Activated CD8-positive, alpha-beta T cell treated with anti-CD3 and anti-CD28 coated beads for 36 hours (primary cell): ENCODE measurements at regions not wholly inside any gene's neighbourhood (a gene's known extent, or its start where the extent isn't known, plus 50 kb on each side); places are given as distances from the start of the nearest gene placed in this dataset.

ENCODE experiments used
- ATAC-seq: fragments of 200-7000 bp; cut with Tn5 transposase; one replicate; pipeline ENCODE4 v1.10.0; 2021; ENCODE audit warnings: mild to moderate bottlenecking, moderate library complexity
- CTCF ChIA-PET: fragments of 350-600 bp; sonication (Branson Sonifier 250); formaldehyde crosslinking; loops from one replicate; lab custom pipeline; 2021; ENCODE audit warnings: antibody characterized with exemption; lab: Charles Lee
- POLR2A ChIA-PET: fragments of 350-600 bp; sonication (Branson Sonifier 250); formaldehyde crosslinking; loops from one replicate; lab custom pipeline; 2021; ENCODE audit warnings: antibody characterized with exemption; lab: Charles Lee
- DNase-seq: peaks from one replicate; pipeline ENCODE4 v3.0.0-alpha.2; 2020
- H3K27ac Mint-ChIP-seq: one replicate; pipeline ENCODE4 v1.8.0; 2021; ENCODE audit warnings: mild to moderate bottlenecking, mixed read lengths
- H3K27me3 Mint-ChIP-seq: one replicate; pipeline ENCODE4 v1.8.0; 2021; ENCODE audit warnings: mixed read lengths
- H3K36me3 Mint-ChIP-seq: one replicate; pipeline ENCODE4 v1.8.0; 2021; ENCODE audit warnings: low read depth, mixed read lengths
- H3K4me1 Mint-ChIP-seq: one replicate; pipeline ENCODE4 v1.8.0; 2021; ENCODE audit warnings: low read depth, mixed read lengths
- H3K4me3 Mint-ChIP-seq: one replicate; pipeline ENCODE4 v1.8.0; 2021; ENCODE audit warnings: mild to moderate bottlenecking, moderate library complexity, mixed read lengths
- H3K9me3 Mint-ChIP-seq: one replicate; pipeline ENCODE4 v1.8.0; 2021; ENCODE audit warnings: mixed read lengths
- CTCF ChIP-seq: fragments of 200-600 bp; IDR thresholded peaks from one replicate; pipeline ENCODE4 v1.8.0; 2022; ENCODE audit warnings: antibody characterized with exemption, mild to moderate bottlenecking
- intact Hi-C: fragments of 100-400 bp; cut with micrococcal nuclease; formaldehyde crosslinking; loops from one replicate; pipeline ENCODE4 v1.10.0; 2022

- Mint-ChIP-seq H3K4me3 (no peak overlapping the region), H3K36me3 (no peaks in the 10 kb centered on the region), H3K27ac (no peak overlapping the region), H3K4me1 (no peaks in the 10 kb centered on the region), H3K9me3 (no peaks in the 10 kb centered on the region), H3K27me3 (no peaks in the 10 kb centered on the region)
- intact Hi-C loops = no loop called here
- ATAC-seq = no peak
- CTCF ChIA-PET = no interaction called here
- TF ChIP-seq CTCF = no peak
- POLR2A ChIA-PET = no interaction called here
- DNase-seq = no peak
These were observed 531.0 kb upstream of the SALL3 start for GRCh38 chr18:78448591-78448990.

DNA sequence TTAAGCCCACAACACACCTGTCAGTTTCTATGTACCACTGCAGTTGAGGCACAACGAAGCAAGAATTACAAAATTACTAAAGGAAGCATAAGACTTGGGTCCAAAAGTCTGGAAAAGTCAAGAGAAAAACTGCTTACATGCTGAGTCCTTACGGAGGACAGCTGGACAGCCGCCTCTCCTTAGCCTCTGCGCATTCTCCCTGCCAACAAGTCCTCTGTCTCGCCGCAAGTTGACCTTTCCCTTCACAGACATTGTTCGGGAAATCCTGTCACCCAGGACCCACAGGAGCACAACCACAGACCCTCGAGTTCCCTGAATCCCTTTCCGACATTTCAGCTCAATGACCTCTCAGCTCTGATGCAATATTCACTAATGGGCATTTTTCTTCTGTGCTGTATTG, 525.4 kb upstream of the SALL3 start:
- ATAC-seq (no peak), DNase-seq (no peak)
- ChIA-PET CTCF (no interaction called here), POLR2A (no interaction called here)
- H3K36me3 Mint-ChIP-seq = no peaks in the 10 kb centered on the region
- no peak overlapping the region for H3K4me3 Mint-ChIP-seq
- no peak overlapping the region for H3K27ac Mint-ChIP-seq
- intact Hi-C loops = no loop called here
- no peaks in the 10 kb centered on the region for H3K9me3 Mint-ChIP-seq
- H3K4me1 Mint-ChIP-seq = no peaks in the 10 kb centered on the region
- no peak for TF ChIP-seq CTCF
- H3K27me3 Mint-ChIP-seq = no peaks in the 10 kb centered on the region

DNA sequence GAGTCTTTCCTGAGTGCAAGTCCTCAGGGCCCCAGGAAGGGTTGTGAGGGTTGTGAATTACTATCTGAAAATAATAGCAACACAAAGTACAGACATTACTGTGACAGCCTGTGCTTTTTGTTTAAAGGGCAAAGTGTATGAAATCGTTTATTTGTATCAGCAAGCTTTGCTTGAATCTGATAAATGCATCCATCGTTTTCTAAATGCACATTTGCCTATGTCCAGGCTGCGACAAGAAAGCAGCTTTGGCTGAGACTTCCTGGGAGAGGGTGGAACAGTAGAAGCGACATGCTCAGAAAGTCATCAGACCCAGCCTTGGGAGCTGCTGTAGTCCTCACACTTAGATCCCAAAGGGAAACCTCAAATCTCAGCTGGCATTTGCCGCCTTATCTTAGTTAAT, 524.2 kb upstream of the SALL3 start:
- intact Hi-C loops = no loop called here
- CTCF ChIA-PET = no interaction called here
- POLR2A ChIA-PET = interaction anchor here (0.6 kb wide), 1 partner anchor 1714 kb away, joined by 3 read pairs; no protein-coding TSS in a partner anchor
- Mint-ChIP-seq H3K36me3 (no peaks in the 10 kb centered on the region), H3K9me3 (no peaks in the 10 kb centered on the region), H3K4me3 (no peak overlapping the region), H3K27me3 (no peaks in the 10 kb centered on the region), H3K4me1 (no peaks in the 10 kb centered on the region), H3K27ac (no peak overlapping the region)
- DNase-seq (no peak), ATAC-seq (no peak)
- no peak for TF ChIP-seq CTCF

- H3K36me3 Mint-ChIP-seq = no peaks in the 10 kb centered on the region
- intact Hi-C loops = no loop called here
- H3K27me3 Mint-ChIP-seq = no peaks in the 10 kb centered on the region
- H3K27ac Mint-ChIP-seq = no peak overlapping the region
- no peak for DNase-seq
- H3K4me3 Mint-ChIP-seq = no peak overlapping the region
- no peak for ATAC-seq
- no peak for TF ChIP-seq CTCF
- ChIA-PET POLR2A (no interaction called here), CTCF (no interaction called here)
- no peaks in the 10 kb centered on the region for H3K4me1 Mint-ChIP-seq
- H3K9me3 Mint-ChIP-seq = no peaks in the 10 kb centered on the region
These were observed 522.6 kb upstream of the SALL3 start for GRCh38 chr18:78457011-78457410.

DNA sequence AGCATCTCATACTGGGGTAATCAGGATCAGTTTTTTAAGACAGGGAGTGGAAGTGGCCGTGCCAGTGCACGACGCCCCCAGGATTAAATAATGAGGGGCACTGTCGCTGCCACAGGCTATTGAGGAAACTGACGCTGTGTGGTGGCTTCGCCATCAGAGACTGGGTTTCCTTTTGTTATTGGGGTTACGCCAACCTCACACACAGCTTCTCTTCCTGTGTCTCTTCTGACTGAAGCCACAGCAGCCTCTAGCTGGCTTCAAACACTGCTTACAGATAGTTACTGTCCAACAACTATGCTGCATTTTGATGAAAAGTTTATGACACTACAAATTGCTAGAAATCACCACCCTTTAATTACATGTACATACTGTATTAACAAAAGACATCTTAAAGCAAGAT, 521.9 kb upstream of the SALL3 start:
- TF ChIP-seq CTCF = no peak
- ATAC-seq (no peak), DNase-seq (no peak)
- no peaks in the 10 kb centered on the region for H3K4me1 Mint-ChIP-seq
- H3K9me3 Mint-ChIP-seq = peaks cover 3% of the 10 kb centered on the region
- no peak overlapping the region for H3K4me3 Mint-ChIP-seq
- no peaks in the 10 kb centered on the region for H3K27me3 Mint-ChIP-seq
- H3K36me3 Mint-ChIP-seq = no peaks in the 10 kb centered on the region
- intact Hi-C loops = no loop called here
- H3K27ac Mint-ChIP-seq = no peak overlapping the region
- CTCF ChIA-PET = no interaction called here
- POLR2A ChIA-PET = no interaction called here
